ENCODE measurements at regions not wholly inside any gene's neighbourhood (a gene's known extent, or its start where the extent isn't known, plus 50 kb on each side); places are given as distances from the start of the nearest gene placed in this dataset.

- DNase-seq (ENCODE audit: low read depth), result no peak
- no peak overlapping the region for H3K4me3 ChIP-seq (ENCODE audit: low read depth, low read length)
- TF ChIP-seq CTCF (IDR thresholded peaks at IDR 0.05; ENCODE audit: low read depth, low read length, missing control alignments), result no peak
Measured at GRCh38 chr7:50226145-50226544, 78.4 kb upstream of the IKZF1 start.

GRCh38 chr7:50221433-50221832 lies 83.1 kb upstream of the IKZF1 start:
- H3K4me3 ChIP-seq (ENCODE audit: low read depth, low read length), result no peak overlapping the region
- TF ChIP-seq CTCF (IDR thresholded peaks at IDR 0.05; ENCODE audit: low read depth, low read length, missing control alignments), result no peak
- DNase-seq (ENCODE audit: low read depth), result no peak

- no peak for TF ChIP-seq CTCF (IDR thresholded peaks at IDR 0.05; ENCODE audit: low read depth, low read length, missing control alignments)
- no peak for DNase-seq (ENCODE audit: low read depth)
- no peak overlapping the region for H3K4me3 ChIP-seq (ENCODE audit: low read depth, low read length)
Measured at GRCh38 chr7:50221028-50221427, 83.5 kb upstream of the IKZF1 start.

- DNase-seq (ENCODE audit: low read depth), result no peak
- no peak for TF ChIP-seq CTCF (IDR thresholded peaks at IDR 0.05; ENCODE audit: low read depth, low read length, missing control alignments)
- no peak overlapping the region for H3K4me3 ChIP-seq (ENCODE audit: low read depth, low read length)
Measured at GRCh38 chr7:50220273-50220672, 84.2 kb upstream of the IKZF1 start.

GRCh38 chr7:50217821-50218281 lies 86.7 kb upstream of the IKZF1 start:
- H3K4me3 ChIP-seq (ENCODE audit: low read depth, low read length), result no peak overlapping the region
- no peak for DNase-seq (ENCODE audit: low read depth)

GRCh38 chr7:50217401-50217800 lies 87.1 kb upstream of the IKZF1 start:
- DNase-seq (ENCODE audit: low read depth), result no peak
- TF ChIP-seq CTCF (IDR thresholded peaks at IDR 0.05; ENCODE audit: low read depth, low read length, missing control alignments), result no peak
- H3K4me3 ChIP-seq (ENCODE audit: low read depth, low read length), result no peak overlapping the region

More at GRCh38 chr7:50217821-50218281, 86.7 kb upstream of the IKZF1 start:
- TF ChIP-seq CTCF (IDR thresholded peaks at IDR 0.05; ENCODE audit: low read depth, low read length, missing control alignments), result no peak

- H3K4me3 ChIP-seq (ENCODE audit: low read depth, low read length), result no peak overlapping the region
- no peak for TF ChIP-seq CTCF (IDR thresholded peaks at IDR 0.05; ENCODE audit: low read depth, low read length, missing control alignments)
- no peak for DNase-seq (ENCODE audit: low read depth)
Measured at GRCh38 chr7:50216626-50217025, 87.9 kb upstream of the IKZF1 start.
